ENCODE measurements at regions not wholly inside any gene's neighbourhood (a gene's known extent, or its start where the extent isn't known, plus 50 kb on each side); places are given as distances from the start of the nearest gene placed in this dataset.
A peak's percentile ranks its signal among the peaks of the same experiment; 100 is the strongest.

DNA sequence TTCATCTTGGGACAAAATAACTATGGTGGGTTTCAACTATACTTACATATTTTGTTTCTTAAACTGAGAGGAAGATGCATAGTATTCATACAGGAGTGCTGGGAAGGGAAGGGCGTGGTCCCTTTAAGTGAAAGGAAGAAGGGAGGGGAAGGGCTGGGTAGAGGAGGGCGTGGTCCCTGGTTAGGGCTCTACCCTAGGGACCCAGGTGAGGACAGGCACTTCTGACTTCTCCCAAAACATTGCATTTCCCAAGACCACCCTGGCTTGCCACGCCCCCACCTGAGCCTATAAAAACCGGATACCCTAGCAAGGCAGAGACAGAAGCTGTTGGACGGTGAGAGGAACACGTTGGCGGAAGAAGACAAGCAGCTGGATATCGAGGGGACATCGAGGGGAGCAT is 157.6 kb upstream of the PLXNA4 start:
- DNase-seq (ENCODE audit: low read depth in 2 of 2) = no peak

DNA sequence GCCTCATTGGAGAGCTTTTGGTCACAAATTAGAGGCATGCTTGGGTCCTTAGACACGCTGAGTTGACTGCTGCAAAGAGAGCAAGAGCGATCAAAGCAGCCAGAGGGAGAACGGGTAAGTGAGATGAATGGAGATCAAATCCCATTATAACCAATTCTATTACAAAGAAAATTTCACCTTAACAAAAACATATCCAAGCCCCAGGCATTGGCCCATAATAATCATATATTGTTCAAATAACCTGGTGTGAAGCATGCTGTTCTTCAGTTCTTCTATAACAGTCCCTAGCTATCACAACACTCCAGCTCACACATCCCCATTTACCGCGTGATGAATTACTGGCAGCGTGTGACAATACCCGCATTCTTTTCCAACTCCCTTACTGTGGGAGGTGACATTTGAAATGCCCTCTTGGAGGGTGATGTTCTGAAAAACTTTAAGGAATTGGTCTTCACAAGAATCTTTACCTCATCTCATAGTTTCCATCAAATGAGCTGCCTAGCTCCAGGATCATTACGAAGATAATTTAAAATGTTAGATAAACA is 156.1 kb upstream of the PLXNA4 start:
- no peak for DNase-seq (ENCODE audit: low read depth in 2 of 2)

DNA sequence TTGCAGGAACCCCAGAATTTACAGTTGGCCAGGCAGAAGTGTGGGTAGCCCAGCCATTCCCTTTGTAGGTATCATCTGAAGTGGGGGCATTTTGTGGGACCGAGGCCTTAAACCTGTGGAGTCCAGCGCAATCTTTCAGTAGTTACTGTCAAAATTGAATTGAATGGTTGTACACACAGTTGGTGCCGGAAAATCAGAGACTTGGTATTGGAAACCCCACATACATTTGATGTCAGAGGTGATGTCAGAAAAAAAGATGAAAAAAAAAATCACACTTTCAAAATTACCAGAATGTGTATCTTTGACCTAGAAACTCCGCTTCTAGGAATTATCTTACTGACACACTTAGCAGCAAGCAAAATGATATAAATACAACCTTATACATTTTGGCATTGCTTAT is 153.8 kb upstream of the PLXNA4 start:
- no peak for DNase-seq (ENCODE audit: low read depth in 2 of 2)

DNA sequence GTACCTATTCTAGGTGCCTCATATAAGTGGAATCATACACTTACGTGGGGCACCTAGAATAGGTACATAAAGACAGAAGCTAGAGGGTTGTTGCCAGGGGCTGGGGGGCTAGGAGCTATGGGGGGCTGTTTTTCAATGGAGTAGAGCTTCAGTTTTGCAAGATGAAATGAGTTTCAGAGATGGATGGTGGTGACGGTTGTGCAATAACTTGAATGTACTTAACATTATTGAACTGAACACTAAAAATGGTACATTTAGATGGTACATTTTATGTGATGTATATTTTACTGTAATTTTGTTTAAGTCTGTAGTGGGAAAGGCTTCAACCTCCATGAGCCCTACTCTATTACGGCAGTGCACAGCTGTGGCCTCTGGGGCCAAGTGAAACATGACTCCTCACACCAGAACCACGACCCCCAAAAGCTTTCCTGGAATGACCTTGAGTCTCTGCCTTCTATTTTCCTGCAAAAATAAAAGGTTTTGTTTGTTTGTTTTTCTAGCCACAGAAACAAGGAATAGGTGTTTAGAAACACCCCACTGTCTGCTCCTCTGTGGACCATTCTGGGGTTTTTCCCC is 147.3 kb upstream of the PLXNA4 start:
- DNase-seq (ENCODE audit: low read depth in 2 of 2) = no peak

DNA sequence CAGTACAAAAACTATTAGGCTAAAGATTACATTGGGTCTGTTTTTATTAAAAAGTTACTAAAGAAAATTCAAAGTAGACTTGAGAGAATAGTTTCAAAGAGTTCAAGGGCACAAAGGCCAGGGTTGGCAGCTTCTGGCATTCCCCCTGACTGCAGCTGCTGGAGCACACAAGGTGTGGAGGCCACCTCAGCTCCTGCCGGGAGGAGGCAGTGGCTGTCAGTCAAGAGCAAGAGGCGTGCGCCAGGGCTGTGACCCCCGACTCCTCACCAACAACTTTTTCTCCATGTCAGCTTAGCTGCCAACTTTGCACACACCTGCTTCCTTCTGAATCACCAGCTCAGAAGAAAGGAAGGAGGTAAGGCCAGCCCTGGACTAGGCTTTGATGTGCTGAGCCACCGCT is 144.6 kb upstream of the PLXNA4 start:
- DNase-seq (ENCODE audit: low read depth in 2 of 2) = no peak

DNA sequence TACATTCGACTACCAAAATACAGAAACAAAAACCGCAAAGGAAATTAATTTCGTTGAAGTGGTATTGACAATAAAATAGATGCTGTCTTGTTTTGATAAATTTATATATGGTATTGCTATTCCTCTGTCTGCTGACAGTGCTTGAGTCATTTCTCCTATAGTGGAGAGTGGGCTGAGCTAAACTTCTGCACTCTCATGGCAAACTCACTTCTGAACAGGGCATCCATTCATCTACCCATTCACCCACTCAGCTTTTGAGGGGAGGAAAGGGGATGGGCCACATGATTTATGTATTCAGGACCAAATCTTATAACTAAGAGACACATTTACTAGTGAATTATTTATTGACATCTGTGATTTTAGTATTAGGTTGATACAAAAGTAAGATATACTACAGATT is 137.6 kb upstream of the PLXNA4 start:
- DNase-seq (ENCODE audit: low read depth in 2 of 2) = no peak

DNA sequence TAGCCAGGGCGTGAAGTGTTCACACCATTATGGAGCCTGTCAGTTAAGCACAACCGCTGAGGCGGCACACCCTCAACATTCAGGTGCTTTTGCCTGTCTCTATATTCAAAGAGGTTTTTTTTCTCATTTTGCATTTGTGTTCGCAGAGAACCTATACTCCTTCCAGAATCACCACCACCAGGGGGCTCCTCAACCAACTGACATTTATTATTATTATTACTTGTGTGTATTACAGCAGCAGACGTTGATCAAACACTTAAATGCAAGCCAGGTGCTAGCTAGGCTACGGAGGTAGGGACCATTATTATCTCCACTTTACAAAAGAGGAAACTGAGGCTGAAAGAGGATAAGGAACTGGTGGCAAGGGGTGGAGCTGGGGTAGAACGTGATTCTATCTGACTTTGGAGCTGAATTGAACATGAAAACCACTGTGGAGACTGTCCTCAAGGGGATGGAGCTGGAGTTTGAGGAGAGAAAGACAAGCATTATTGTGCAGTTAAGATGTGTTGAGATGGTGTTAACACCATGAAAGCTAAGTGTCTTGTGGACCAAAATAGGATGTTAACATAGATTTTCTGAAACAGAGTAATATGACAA is 133.8 kb upstream of the PLXNA4 start:
- DNase-seq (ENCODE audit: low read depth in 2 of 2) = peak; percentile 11 to 12

DNA sequence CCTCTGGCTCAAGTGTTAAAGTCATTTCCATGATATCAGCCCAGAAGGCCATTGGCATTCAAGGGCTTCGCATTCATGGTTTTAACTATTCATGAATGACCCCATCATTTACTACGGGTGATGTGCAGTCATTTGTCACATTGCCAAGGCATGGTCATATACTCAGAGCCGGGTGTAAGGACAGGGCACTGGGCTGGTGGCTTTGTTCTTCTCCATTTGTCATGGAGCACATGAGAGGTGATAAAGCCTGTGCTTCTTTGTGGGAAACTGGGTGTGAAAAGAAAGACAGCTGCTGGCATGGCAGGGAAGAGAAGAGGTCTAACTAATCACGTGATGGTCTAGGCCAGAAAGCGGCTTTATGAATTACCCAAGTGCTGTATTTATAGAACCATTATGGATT is 132.2 kb upstream of the PLXNA4 start:
- DNase-seq (ENCODE audit: low read depth in 2 of 2) = no peak

DNA sequence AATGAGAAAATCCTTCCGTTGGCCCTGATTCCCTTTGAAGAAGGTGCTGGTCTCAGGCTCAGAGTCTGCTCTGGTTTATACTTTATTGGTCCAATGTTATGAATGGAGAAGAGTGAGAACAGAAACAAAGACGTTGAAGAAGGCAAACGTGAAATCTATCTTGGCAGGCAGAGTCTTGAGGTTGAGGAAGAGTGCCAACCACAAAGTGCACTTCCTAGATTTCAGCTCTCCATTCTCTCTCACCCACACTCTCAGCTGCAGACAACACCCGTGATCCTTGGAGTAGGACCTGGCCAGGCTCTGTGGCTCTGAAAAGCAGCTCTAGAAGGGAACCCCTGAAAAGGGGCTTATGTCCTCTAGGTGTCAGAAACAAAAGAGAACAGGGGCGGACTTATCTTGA is 128.9 kb upstream of the PLXNA4 start:
- no peak for DNase-seq (ENCODE audit: low read depth in 2 of 2)

DNA sequence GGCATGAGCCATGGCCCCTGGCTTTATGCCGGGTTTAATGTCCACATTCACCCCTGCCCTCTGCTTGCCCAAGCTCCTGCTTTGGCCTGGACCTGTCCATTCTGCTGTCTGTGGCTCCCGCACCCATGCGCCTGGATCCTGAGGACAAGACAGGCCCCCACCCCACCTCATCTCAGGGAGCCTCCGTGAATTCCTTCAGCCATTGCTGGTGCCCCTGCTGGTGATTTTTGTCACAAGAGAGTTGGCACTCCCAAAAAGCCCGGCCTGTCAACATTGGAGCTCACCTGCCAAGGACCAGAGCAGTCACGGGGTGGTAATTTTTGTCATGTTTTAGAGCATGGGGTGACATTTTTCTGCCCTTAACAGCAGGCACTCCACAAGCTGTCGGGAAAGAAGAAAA is 127.5 kb upstream of the PLXNA4 start:
- no peak for DNase-seq (ENCODE audit: low read depth in 2 of 2)

DNA sequence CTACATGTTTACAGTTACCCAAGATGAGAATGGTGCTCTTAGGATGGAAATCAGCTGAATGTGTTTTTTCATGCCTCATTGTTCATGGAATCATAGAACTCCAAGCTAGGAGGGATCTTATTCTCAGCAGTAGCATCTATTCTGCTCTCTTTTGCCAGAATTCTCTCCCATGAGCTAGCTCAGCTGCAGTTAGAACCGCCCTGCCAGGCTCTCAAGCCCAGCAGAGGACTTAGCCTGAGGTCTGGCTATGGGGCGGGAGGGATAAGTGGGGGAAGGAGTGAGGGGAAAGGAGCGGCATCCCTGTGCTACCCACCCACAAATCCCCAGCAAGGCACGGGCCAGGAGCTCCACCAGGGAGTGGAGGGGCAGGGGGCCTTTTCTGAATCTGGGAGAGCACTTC is 120.7 kb upstream of the PLXNA4 start:
- no peak for DNase-seq (ENCODE audit: low read depth in 2 of 2)

DNA sequence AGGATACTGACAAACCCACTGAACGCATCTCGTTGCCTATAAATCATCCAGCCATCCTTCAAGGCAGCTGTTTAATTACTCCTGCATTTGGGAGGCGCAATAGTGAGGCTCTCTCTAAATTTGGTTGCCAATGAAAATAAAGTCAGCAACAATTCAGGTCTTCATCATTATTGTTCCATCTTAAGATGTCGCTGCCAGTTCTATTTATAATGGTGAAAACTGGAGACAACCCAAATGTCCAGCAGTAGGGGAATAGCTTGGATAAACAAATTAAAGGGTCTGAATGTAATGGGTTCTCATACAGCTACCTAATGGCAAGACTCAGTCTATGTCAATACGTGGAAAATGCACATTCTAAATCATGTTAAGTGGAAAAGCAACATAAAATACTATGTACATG is 120.1 kb upstream of the PLXNA4 start:
- DNase-seq (ENCODE audit: low read depth in 2 of 2) = no peak

DNA sequence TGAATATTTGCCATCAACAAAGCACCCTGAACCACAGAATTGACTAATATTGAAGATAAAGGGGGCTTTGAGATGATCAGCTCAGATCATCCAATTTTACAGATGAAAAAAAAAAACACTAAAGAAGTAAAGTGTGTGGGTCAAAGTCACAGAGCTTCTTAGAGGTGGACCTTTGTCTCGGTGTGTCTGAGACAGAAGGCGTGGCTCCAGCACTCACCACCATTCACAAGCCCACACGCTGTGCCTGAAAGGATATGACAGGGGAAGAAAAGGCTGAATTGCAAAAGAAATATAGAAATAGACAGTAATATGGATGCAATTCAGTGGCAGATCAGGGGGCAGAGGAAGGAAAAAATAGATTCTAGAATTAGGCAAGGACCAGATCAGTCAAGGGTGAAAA is 114.9 kb upstream of the PLXNA4 start:
- no peak for DNase-seq (ENCODE audit: low read depth in 2 of 2)

DNA sequence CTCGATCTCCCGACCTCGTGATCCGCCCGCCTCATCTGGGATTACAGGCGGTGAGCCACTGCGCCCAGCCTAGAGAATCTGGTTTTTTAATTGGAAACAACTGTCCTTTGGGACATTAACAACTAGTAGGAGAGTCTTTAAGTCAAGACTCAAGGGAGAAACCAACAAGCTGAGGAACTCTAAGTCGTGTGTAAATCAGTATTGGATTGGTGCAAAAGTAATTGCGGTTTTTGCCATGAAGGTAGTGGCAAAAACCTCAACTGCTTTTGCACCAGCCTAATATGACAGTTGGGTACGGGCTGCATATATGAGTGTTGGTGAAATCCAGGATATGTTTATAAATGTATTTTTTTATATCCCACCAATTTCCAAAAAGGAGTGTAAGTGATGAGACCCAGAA is 113.9 kb upstream of the PLXNA4 start:
- no peak for DNase-seq (ENCODE audit: low read depth in 2 of 2)

DNA sequence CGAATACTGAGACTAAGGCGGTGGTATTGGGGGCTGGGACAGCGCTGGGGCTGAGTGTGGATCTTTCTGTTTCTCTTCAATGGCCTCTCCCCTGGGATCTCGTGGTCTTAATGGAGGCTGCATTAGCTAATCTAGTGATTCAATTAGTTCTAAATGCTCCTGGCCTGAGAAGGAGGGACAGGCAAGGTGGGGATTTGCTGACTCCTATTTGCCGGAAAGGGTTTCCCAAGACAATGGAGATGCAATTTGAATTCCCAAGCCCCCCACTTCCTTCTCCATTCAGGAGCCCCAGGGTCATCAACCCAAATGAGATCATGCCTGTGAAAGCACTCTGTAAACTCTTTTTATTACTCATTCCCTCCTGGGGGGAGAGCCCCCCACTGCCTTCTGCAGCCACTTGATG is 111.7 kb upstream of the PLXNA4 start:
- DNase-seq (ENCODE audit: low read depth in 2 of 2) = no peak

DNA sequence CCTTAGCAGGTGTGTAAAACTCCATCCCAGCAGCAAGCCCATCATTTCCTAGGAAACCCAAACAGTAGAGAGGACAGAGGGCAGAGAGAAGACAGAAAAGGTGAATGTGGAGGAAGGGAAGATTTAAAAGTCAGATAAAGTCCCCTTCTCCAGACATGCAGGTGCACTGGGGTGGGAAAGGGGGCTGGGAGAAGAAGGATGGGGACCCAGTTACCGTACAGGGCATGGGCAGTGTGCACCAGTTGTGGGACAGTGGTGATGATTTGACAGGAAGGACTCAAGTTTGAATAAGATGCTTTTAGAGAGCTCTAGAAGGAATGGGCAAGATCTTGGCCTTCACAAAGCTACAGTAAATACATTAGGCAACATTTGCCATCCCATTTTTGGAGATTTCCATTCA is 110.7 kb upstream of the PLXNA4 start:
- no peak for DNase-seq (ENCODE audit: low read depth in 2 of 2)

DNA sequence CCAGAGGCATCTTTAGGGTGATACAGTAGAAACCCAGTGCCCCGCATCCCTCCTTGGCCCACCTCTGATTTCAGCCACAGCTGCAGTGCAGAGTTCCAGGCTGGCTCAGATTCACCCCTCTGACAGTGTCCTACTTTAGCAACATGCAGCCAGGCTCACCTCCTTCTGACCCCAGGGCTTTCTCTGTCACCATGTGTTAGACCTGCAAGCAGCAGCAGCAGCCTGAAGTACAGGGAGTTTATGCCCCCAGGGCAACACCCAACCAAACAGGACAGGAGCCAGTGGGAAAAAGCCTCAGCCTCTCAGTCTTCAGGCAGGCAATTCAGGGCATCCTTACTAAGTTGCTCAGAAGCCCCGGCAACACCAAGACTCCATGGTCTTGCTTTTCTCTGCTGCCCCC is 109.0 kb upstream of the PLXNA4 start:
- DNase-seq (ENCODE audit: low read depth in 2 of 2) = no peak

DNA sequence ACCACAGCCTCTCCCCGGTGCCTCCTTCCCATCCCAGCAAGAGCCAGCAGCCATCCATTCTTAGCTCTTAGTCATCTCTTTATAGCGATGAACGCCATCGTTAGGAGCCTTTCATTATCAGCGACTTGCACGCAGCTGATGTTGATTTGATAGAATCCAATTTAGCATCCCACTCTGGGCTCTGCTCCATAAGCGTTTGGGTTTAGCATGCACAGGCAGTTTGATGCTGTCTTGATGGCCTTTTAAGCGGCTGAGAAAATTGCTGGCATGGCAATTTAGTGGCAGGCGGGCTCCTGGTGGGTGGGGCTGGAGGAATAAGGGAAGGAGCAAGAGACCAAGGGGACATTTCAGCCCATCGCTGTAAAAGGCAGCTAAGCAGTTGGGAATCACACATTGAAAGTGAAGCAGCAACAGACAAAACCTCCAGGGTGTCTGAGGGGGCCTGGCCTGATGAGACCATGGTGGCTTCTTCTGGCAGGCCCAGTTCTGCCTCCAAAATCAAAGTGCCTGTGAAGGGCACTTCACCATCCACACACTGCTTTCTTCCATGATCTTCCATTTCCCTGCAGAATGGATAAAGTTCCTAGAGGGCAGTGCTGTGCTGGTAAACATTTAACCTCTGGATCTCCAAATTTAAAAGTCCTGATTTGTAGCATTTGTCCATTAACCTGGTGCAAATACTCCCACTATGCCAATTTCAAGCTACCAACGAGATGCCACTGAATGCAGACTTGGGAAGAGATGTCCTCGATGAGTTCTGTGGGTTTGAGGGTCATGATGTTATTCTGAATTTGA is 107.8 kb upstream of the PLXNA4 start:
- no peak for DNase-seq (ENCODE audit: low read depth in 2 of 2)

DNA sequence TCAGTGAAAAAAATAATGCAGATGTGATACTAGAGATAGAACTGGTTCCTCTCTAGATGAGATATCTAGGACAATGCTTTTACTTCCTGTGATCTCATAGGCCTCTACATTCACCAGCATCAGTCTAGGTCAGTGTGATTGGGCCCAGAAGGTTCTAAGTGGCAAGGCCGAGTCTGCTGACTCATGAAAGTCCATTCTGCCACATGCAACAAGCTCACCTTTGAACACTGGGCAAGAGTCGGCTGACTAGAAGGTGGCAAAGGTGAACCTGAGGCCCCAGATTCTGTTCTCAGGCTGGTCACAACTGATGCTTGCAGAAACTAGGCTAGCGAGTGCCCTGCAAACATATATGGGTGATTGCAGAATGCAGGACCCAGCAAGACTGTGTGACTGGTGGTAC is 105.7 kb upstream of the PLXNA4 start:
- no peak for DNase-seq (ENCODE audit: low read depth in 2 of 2)

DNA sequence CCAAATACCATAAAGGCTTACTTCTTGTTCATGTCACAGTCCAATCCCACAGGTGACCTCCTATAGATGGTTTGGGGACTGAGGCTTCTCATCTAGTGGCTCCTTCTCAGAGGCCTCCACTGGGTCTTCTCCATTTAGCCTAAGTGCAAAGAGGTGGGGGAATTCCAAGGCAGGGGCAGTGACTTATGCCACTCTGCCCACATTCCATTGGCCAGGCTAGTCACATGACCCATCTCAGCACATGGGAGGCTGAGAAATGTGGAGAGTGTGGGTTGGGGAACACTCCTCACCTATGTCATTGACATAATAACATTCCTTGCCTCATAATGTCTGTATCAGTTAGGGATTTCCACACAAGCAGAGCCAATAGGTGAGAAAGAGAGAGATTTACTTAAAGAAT is 104.3 kb upstream of the PLXNA4 start:
- no peak for DNase-seq (ENCODE audit: low read depth in 2 of 2)

DNA sequence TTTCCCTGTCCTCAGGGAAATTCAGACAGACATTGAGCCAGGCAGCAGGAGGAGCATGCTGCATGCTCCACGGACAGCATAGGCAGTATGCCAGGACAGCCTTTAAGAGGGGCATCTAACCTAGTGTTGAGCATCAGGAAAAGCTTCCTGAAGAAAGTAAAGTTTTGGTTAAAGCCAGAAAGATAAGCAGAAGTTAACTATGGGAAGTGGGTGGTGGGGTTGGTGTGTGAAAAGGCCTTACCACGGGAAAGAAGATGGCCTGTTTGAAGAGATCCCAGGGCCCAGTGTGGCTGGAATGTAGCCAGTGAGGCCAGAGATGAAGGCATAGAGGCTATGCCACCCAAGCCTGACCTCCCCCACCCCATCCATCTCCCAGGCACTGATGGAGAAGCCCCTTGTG is 102.4 kb upstream of the PLXNA4 start:
- no peak for DNase-seq (ENCODE audit: low read depth in 2 of 2)

DNA sequence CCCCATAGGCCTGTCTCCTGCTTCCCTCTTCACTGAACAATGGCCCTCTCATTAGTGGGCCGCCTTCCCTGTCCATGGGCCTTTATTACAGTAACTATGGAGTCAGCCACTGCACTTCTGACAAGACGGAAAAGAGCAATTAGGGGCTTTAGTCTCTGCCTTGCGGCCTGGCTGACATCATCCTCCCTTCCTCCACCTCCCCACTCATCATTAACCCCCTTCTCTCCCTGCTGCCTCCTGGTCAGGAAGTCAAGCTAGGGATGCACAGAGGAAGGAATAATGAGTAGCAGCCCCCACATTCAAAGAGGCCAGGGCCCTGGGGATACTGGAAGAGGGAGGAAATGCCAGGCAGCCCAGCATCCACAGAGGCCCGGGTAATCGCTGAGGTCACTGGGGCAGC is 101.6 kb upstream of the PLXNA4 start:
- DNase-seq (ENCODE audit: low read depth in 2 of 2) = no peak

Data from fibroblast of skin of left quadriceps (primary cell).